Stimulated activated CD8-positive, alpha-beta memory T cell treated with anti-CD3 and anti-CD28 coated beads, Interleukin-4, amount 100 ng/mL, for 48 hours (primary cell): ENCODE measurements at regions not wholly inside any gene's neighbourhood (a gene's known extent, or its start where the extent isn't known, plus 50 kb on each side); places are given as distances from the start of the nearest gene placed in this dataset.
"Not testable (repeated sequence)": the region's sequence is repeated elsewhere in the genome, so short reads cannot be mapped to it uniquely, and the experiment has no call there.

Source experiments
- DNase-seq: peaks from one replicate; pipeline ENCODE4 v3.0.0-alpha.2; 2020

GRCh38 chr1:166630369-166630768 is 208.9 kb upstream of the POGK start:
- DNase-seq = no peak

GRCh38 chr1:166638137-166638536 is 201.1 kb upstream of the POGK start:
- no peak for DNase-seq

DNA sequence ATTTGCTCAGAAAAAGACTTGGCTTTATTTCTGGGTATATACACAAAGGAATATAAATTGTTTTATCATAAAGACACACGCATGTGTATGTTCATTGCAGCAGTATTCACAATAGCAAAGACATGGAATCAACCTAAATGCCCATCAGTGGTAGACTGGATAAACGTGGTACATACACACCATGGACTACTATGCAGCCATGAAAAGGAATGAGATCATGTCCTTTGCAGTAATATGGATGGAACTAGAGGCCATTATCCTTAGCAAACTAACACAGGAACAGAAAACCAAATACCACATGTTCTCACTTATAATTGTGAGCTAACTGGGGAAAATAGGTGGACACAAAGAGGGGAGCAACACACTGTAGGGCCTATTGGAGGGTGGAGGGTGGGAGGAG is 182.0 kb upstream of the POGK start:
- DNase-seq = not testable (repeated sequence)

- not testable (repeated sequence) for DNase-seq
Observed at GRCh38 chr1:166666790-166667189, 172.5 kb upstream of the POGK start.

DNA sequence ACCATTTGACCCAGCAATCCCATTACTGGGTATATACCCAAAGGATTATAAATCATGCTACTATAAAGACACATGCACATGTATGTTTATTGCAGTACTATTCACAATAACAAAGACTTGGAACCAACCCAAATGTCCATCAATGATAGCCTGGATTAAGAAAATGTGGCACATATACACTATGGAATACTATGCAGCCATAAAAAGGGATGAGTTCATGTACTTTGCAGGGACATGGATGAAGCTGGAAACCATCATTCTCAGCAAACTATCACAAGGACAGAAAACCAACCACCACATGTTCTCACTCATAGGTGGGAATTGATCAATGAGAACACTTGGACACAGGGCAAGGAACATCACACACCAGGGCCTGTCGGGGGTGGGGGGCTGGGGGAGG is 171.7 kb upstream of the POGK start:
- DNase-seq = not testable (repeated sequence)

DNA sequence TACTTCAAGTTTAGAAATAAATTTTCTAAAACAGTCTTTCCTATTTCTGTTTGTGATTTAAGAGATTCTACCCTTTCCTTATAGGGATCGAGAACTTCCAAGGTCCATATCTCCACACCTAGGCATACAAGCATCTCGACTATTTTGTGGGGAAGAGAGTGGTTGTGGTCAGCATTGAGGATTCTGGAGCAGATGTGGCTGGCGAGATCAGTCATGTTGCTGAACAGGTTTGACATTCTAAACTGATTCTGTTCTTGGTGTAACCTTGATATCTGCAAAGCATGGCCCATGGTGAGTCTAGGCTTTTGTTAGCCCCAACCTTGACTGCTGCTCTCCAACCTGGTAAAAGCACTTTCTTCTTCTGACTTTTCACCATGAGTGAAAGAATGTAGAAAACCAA is 167.6 kb upstream of the POGK start:
- DNase-seq = no peak

DNA sequence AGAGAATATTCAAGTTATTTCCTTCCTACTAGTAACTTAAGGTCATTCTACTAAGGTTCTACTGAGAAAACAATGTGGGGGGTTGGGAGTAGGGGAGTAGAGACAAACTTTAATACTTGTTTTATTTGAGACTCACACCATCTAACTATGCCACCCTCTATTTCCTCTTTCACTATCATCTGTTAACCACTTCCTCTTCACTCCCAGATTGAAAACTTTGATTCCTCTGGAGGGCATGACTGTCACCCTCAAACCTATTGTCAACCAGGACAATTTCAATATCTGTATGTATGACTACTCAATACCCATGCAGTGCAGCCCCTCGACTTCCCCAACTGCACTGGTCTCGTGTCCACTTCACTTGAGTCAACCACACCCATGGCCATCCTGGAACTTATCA is 165.6 kb upstream of the POGK start:
- DNase-seq = no peak

DNA sequence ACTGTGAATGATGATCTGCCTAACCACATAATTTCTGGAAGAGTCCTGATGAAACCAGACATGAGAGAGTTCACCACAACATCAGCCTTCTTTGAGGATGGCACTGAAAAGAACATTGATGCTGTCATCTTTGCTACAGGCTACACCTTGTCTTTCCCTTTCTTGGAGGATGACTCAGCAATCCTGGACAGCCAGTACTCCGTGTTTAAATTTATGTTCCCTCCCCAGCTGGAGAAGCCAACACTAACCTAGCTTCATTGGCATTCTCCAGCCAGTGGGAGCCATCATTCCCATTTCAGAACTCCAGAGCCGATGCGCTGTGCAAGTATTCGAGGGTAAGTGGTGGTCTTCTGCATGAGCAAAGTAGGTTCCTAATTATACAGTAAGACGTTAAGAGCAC is 164.1 kb upstream of the POGK start:
- no peak for DNase-seq

DNA sequence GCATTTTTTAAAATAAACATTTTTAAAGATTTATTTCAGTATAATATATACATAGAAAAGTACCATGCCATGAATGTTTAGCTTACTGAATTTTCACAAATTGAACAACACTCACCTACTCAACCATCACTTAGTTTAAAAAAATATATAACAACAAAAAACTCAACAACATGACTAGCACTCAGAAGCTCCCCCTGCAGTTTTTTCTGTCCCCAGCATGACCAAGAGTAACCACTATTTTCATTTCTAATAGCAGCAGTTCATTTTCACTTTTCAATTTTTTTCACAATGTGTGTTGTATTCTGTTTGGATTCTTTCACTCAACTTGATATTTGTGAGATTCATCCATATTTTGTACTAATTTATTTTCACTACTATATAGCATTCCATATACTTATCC is 162.3 kb upstream of the POGK start:
- DNase-seq = no peak

- DNase-seq = no peak
Observed at GRCh38 chr1:166679369-166679768, 159.9 kb upstream of the POGK start.

DNA sequence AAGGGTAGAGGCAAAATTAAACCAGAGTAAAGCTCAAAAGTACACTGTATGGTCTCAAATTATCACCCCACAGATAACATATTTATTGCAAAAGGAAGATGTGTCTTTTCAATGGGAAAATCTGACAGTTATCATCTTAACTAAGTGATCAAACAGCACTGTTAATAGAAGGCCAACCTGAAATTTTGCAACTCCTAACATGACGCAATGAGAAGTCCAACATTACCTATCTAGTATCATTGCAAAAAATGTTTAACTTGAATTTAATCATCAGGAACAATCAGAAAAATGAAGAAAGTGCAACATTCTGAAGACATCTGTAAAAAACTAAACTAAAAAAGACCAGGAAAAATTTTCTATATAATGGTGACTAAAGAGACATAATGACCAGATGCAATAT is 156.7 kb upstream of the POGK start:
- DNase-seq = no peak

DNA sequence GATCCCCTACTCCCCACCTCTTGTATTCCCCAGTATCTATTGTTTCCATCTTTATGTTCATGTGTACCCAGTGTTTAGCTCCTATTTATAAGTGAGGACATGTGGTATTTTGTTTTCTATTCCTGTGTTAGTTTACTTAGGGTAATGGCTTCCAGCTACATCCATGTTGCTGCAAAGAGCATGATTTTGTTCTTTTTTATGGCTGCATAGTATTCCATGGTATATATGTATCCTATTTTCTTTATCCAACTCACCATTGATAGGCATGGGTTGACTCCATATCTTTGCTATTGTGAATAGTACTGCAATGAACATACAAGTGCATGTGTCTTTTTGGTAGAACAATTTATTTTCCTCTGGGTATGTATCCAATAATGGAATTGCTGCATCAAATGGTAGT is 154.6 kb upstream of the POGK start:
- not testable (repeated sequence) for DNase-seq

DNA sequence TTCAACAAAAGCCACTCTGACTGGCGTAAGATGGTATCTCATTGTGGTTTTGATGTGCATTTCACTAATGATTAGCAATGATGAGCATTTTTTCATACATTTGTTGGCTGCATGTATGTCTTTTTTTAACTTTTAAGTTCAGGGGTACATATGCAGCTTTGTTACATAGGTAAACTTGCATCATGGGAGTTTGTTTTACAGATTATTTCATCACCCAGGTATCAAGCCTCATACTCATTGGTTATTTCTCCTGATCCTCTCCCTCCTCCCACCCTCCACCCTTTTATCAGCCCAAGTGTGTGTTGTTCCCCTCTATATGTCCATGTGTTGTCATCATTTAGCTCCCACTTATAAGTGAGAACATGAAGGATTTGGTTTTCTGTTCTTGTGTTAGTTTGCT is 154.1 kb upstream of the POGK start:
- no peak for DNase-seq

DNA sequence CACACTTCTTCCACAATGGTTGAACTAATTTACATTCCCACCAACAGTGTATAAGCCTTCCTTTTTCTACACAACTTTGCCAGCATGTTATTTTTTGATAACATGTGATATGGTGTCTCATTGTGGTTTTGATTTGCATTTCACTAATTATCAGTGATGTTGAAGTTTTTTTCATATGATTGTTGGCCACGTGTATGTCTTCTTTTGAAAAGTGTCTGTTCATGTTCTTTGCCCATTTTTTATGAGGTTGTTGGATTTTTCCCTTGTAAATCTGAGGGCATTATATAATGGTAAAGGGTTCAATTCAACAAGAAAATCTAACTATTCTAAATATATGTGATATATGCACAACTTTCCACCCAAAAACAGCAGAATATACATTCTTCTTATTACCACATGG is 153.4 kb upstream of the POGK start:
- not testable (repeated sequence) for DNase-seq

DNA sequence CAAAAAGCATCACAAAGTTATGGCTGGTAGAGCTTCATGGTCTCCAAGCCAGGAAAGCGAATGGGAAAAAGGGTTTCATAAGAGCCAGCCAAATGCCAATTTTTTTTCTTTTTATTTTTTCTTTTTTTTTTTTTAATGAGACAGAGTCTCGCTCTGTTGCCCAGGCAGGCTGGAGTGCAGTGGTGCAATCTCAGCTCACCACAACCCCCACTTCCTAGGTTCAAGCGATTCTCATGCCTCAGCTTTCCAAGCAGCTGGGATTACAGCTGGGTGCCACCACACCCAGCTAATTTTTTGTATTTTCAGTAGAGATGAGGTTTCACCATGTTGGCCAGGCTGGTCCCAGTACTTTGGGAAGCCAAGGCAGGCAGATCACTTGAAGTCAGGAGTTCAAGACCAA is 148.7 kb upstream of the POGK start:
- not testable (repeated sequence) for DNase-seq

- DNase-seq = no peak
Observed at GRCh38 chr1:166691476-166691875, 147.8 kb upstream of the POGK start.

DNA sequence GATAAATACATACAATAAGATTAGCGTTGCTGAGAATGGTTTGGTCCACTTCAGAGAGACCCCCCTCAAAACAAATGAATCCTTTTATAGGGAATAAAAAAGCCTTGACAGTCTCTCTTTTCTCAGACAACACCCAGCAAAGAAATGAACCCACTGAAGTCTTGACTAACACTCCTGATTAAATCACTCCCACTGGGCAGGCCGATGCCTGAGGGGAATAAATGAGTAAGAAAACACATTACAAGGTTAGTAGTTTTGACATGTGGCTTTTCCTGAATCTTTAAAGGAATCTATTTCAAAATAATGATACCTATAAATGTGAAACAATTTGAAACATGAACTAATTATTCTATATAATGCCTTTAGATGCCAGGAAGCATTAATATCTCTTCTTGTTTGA is 146.9 kb upstream of the POGK start:
- DNase-seq = no peak

GRCh38 chr1:166693158-166693557 is 146.1 kb upstream of the POGK start:
- no peak for DNase-seq

- DNase-seq = no peak
Observed at GRCh38 chr1:166693673-166694297, 145.5 kb upstream of the POGK start.

DNA sequence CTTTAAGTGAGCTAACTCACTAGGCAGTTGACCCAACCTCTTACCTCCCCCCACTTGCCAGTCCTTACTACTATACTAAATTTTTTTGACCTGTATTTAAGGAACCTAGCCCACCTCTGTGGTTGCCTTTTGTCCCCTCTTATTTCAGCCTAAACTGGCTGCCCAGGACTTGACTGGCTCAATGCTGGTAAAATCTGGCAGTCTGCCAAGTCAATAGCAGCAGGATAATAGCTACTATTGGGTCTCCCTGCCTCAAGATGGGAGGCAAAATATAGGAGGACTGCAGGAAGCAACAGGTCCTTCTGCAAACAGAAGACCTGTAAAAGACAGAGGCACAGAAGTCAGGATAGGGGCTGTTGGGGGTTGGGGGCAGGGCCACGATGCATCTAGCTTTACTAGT is 144.2 kb upstream of the POGK start:
- DNase-seq = no peak

GRCh38 chr1:166695834-166696233 is 143.4 kb upstream of the POGK start:
- DNase-seq = not testable (repeated sequence)

GRCh38 chr1:166698771-166699170 is 140.5 kb upstream of the POGK start:
- DNase-seq = no peak

- no peak for DNase-seq
Observed at GRCh38 chr1:166699613-166700012, 139.7 kb upstream of the POGK start.

DNA sequence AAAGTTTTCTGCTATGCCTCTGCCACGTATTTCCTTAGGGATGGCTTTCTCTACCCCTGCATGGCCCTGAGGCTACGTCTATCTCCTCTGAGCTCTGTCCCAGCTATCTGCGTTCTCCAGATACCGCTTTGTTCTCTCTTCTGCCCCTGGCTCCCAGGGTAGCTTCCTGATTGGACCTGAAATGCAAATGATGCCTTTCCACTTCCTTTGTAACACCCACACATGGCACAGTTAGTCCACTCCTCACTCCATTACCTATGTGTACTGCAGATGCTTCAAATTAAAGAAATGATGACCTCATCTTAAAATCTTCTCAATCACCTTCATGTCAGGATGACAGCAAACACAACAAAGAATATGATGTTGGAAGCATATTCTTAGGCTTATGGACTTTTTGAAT is 138.6 kb upstream of the POGK start:
- DNase-seq = no peak

DNA sequence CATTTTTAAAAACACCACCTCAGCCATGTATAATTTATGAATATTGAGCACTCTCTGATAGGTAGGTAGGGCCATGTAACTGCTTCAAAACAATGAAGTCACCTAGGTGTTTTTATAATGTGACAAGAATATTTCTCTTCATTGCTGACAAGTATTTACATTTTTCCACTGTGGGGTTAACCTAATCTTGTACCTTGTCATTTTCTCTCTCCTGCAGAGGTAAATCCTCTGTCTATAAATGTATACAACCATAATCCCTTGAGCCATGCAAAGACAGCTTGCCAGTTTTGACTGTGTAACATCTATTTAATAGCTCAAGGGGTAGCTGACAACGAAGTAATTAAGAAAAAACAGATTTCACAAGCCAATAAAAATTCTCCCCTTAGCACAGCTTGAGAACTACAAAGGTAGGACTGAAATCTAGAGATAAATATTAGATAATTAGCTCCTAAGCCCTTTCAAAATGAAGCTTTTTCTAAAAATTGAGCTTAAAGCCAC is 137.6 kb upstream of the POGK start:
- DNase-seq = no peak

DNA sequence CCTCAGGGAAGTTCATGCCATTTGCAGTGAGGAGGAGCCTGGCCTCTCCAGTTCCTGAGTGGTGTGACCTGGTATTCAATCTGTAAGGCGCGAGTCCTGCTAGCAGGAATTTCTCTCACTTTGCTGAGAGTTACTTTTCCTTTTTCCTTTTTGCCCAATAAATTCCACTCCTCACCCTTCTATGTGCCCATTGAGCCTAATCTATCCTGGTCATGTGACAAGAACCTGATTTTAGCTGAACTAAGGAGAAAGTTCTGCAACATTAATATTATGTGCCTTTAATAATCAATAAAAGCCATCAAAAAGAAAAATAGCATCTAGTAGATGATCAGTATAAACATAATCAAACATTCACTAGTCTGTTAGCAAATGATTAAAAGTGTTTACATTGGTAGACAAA is 136.1 kb upstream of the POGK start:
- no peak for DNase-seq
